Suprapubic skin (tissue), 3 donors: ENCODE measurements at regions not wholly inside any gene's neighbourhood (a gene's known extent, or its start where the extent isn't known, plus 50 kb on each side); places are given as distances from the start of the nearest gene placed in this dataset.
"Not testable (repeated sequence)": the region's sequence is repeated elsewhere in the genome, so short reads cannot be mapped to it uniquely, and the experiment has no call there.

Experiments used
- CTCF ChIP-seq, 2 donors: fragments of 200-600 bp in 1 of 2; fragments of 450-650 bp in 1 of 2; sonication (generic) in 1 of 2; IDR thresholded peaks; one replicate each; pipeline ENCODE4 v1.5.1; 2016 to 2019; ENCODE audit warnings: antibody characterized with exemption in 2 of 2, mild to moderate bottlenecking in 1 of 2, moderate library complexity in 1 of 2
- EP300 ChIP-seq: sonication (generic); formaldehyde crosslinking; IDR thresholded peaks from one replicate; pipeline ENCODE4 v1.6.1; 2017; ENCODE audit warnings: antibody characterized with exemption
- POLR2A ChIP-seq, 2 donors: fragments of 450-650 bp; IDR thresholded peaks; one replicate each; pipeline ENCODE4 v1.6.1; 2017; ENCODE audit warnings: antibody characterized with exemption in 2 of 2, mild to moderate bottlenecking in 2 of 2, moderate library complexity in 2 of 2

DNA sequence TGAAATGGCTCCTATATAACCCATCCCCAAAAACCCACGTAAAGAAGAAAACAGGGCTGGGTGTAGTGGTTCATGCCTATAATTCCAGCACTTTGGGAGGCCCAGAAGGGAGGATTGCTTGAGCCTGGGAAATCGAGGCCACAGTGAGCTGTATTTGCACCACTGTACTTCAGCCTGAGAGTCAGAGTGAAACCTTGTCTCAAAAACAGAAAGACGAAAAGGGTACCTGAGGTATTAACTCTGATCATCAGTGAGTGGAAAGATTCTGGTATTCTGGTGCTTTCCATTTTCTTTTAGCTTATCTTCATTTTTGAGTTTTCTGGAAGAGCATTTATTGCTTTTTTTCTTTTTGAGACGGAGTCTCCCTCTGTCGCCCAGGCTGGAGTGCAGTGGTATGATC, 110.6 kb upstream of the PRKX start:
- not testable (repeated sequence) for TF ChIP-seq CTCF (IDR thresholded peaks at IDR 0.05); EP300; POLR2A (IDR thresholded peaks at IDR 0.05)
